Esophagus mucosa (tissue), 1 donor: ENCODE measurements at regions not wholly inside any gene's neighbourhood (a gene's known extent, or its start where the extent isn't known, plus 50 kb on each side); places are given as distances from the start of the nearest gene placed in this dataset.
"Not testable (repeated sequence)": the region's sequence is repeated elsewhere in the genome, so short reads cannot be mapped to it uniquely, and the experiment has no call there.

ENCODE experiments used
- ATAC-seq: fragments of 200-7000 bp; cut with Tn5 transposase; one replicate; pipeline ENCODE4 v1.9.1; 2020
- donor health status: DM: yes; HTN: yes; CAD: no.

GRCh38 chr21:41585199-41585994, 77.4 kb upstream of the TMPRSS2 start:
- no peak for ATAC-seq

- no peak for ATAC-seq
These were observed 76.7 kb upstream of the TMPRSS2 start for GRCh38 chr21:41584603-41585176.

GRCh38 chr21:41583274-41583790, 75.4 kb upstream of the TMPRSS2 start:
- peak; percentile 66 for ATAC-seq

GRCh38 chr21:41582866-41583265, 74.9 kb upstream of the TMPRSS2 start:
- ATAC-seq, result no peak

GRCh38 chr21:41582298-41582840, 74.4 kb upstream of the TMPRSS2 start:
- ATAC-seq, result no peak

GRCh38 chr21:41581592-41582228, 73.8 kb upstream of the TMPRSS2 start:
- ATAC-seq, result no peak

GRCh38 chr21:41580758-41581554, 73.0 kb upstream of the TMPRSS2 start:
- ATAC-seq, result peak; percentile 96

GRCh38 chr21:41579692-41580091, 71.7 kb upstream of the TMPRSS2 start:
- ATAC-seq, result no peak

- no peak for ATAC-seq
These were observed 70.8 kb upstream of the TMPRSS2 start for GRCh38 chr21:41578716-41579115.

- no peak for ATAC-seq
These were observed 70.1 kb upstream of the TMPRSS2 start for GRCh38 chr21:41578083-41578482.

- no peak for ATAC-seq
These were observed 68.2 kb upstream of the TMPRSS2 start for GRCh38 chr21:41576013-41576615.

- no peak for ATAC-seq
These were observed 66.1 kb upstream of the TMPRSS2 start for GRCh38 chr21:41573902-41574690.

- peak; percentile 34 for ATAC-seq
These were observed 64.1 kb upstream of the TMPRSS2 start for GRCh38 chr21:41571938-41572510.

- ATAC-seq, result no peak
These were observed 62.9 kb upstream of the TMPRSS2 start for GRCh38 chr21:41570791-41571355.

GRCh38 chr21:41568606-41569385, 60.8 kb upstream of the TMPRSS2 start:
- ATAC-seq, result no peak

GRCh38 chr21:41567901-41568510, 60.0 kb upstream of the TMPRSS2 start:
- ATAC-seq, result no peak

GRCh38 chr21:41567237-41567636, 59.3 kb upstream of the TMPRSS2 start:
- not testable (repeated sequence) for ATAC-seq

- peak; percentile 74 for ATAC-seq
These were observed 58.6 kb upstream of the TMPRSS2 start for GRCh38 chr21:41566500-41567014.

GRCh38 chr21:41565550-41565949, 57.6 kb upstream of the TMPRSS2 start:
- no peak for ATAC-seq
